Chondrocyte (in vitro differentiated cells): ENCODE measurements at regions not wholly inside any gene's neighbourhood (a gene's known extent, or its start where the extent isn't known, plus 50 kb on each side); places are given as distances from the start of the nearest gene placed in this dataset.

Experiments used
- DNase-seq: peaks from one replicate; pipeline ENCODE4 v3.0.0; 2021; ENCODE audit warnings: mixed read lengths, low spot score
- H3K27ac Mint-ChIP-seq: one replicate; pipeline ENCODE4 v1.8.0; 2021; ENCODE audit warnings: mild to moderate bottlenecking, moderate library complexity, mixed read lengths; ENCODE audit not compliant: unreplicated experiment
- H3K27me3 Mint-ChIP-seq: 2 replicates; pipeline ENCODE4 v1.8.0; 2021; ENCODE audit warnings: low read depth, mixed read lengths
- H3K36me3 Mint-ChIP-seq: 2 replicates; pipeline ENCODE4 v1.8.0; 2021; ENCODE audit warnings: low read depth, mixed read lengths
- H3K4me1 Mint-ChIP-seq: 2 replicates; pipeline ENCODE4 v1.8.0; 2021; ENCODE audit warnings: low read depth, mild to moderate bottlenecking, mixed read lengths
- H3K4me3 Mint-ChIP-seq: one replicate; pipeline ENCODE4 v1.8.0; 2021; ENCODE audit warnings: mild to moderate bottlenecking, moderate library complexity, mixed read lengths; ENCODE audit not compliant: unreplicated experiment
- H3K9me3 Mint-ChIP-seq: 2 replicates; pipeline ENCODE4 v1.8.0; 2021; ENCODE audit warnings: low read depth, mixed read lengths
- CTCF ChIP-seq: fragments of 200-600 bp; sonication (generic); IDR thresholded peaks from 2 replicates; pipeline ENCODE4 v1.5.0; 2021; ENCODE audit warnings: antibody characterized with exemption, mild to moderate bottlenecking, moderate library complexity

GRCh38 chr4:43968011-43968410, 480.6 kb downstream of the KCTD8 start:
- Mint-ChIP-seq H3K4me3 (no peak overlapping the region), H3K36me3 (no peaks in the 10 kb centered on the region), H3K9me3 (no peaks in the 10 kb centered on the region), H3K27ac (no peak overlapping the region), H3K4me1 (no peaks in the 10 kb centered on the region), H3K27me3 (peaks cover 2% of the 10 kb centered on the region)
- DNase-seq: no peak
- TF ChIP-seq CTCF: no peak

GRCh38 chr4:43983610-43984009, 465.0 kb downstream of the KCTD8 start:
- no peak for TF ChIP-seq CTCF
- no peak for DNase-seq
- H3K27ac Mint-ChIP-seq: no peak overlapping the region
- H3K4me1 Mint-ChIP-seq: no peaks in the 10 kb centered on the region
- H3K4me3 Mint-ChIP-seq: no peak overlapping the region
- H3K9me3 Mint-ChIP-seq: no peaks in the 10 kb centered on the region
- no peaks in the 10 kb centered on the region for H3K27me3 Mint-ChIP-seq
- no peaks in the 10 kb centered on the region for H3K36me3 Mint-ChIP-seq

- no peaks in the 10 kb centered on the region for H3K4me1 Mint-ChIP-seq
- TF ChIP-seq CTCF: no peak
- H3K4me3 Mint-ChIP-seq: no peak overlapping the region
- H3K27ac Mint-ChIP-seq: no peak overlapping the region
- DNase-seq: no peak
- no peaks in the 10 kb centered on the region for H3K27me3 Mint-ChIP-seq
- H3K36me3 Mint-ChIP-seq: no peaks in the 10 kb centered on the region
- H3K9me3 Mint-ChIP-seq: no peaks in the 10 kb centered on the region
These were observed 461.2 kb downstream of the KCTD8 start for GRCh38 chr4:43987331-43987944.

- no peaks in the 10 kb centered on the region for H3K36me3 Mint-ChIP-seq
- H3K4me1 Mint-ChIP-seq: no peaks in the 10 kb centered on the region
- no peak overlapping the region for H3K27ac Mint-ChIP-seq
- H3K9me3 Mint-ChIP-seq: no peaks in the 10 kb centered on the region
- H3K27me3 Mint-ChIP-seq: peaks cover under 1% of the 10 kb centered on the region
- DNase-seq: no peak
- no peak overlapping the region for H3K4me3 Mint-ChIP-seq
- no peak for TF ChIP-seq CTCF
These were observed 458.1 kb downstream of the KCTD8 start for GRCh38 chr4:43990551-43990950.

- H3K27ac Mint-ChIP-seq: no peak overlapping the region
- no peaks in the 10 kb centered on the region for H3K9me3 Mint-ChIP-seq
- DNase-seq: no peak
- no peaks in the 10 kb centered on the region for H3K4me1 Mint-ChIP-seq
- H3K4me3 Mint-ChIP-seq: no peak overlapping the region
- H3K27me3 Mint-ChIP-seq: peaks cover 3% of the 10 kb centered on the region
- no peak for TF ChIP-seq CTCF
- no peaks in the 10 kb centered on the region for H3K36me3 Mint-ChIP-seq
These were observed 457.6 kb downstream of the KCTD8 start for GRCh38 chr4:43990963-43991362.
